H1 (cell line): ENCODE measurements at regions not wholly inside any gene's neighbourhood (a gene's known extent, or its start where the extent isn't known, plus 50 kb on each side); places are given as distances from the start of the nearest gene placed in this dataset.
"Not testable (repeated sequence)": the region's sequence is repeated elsewhere in the genome, so short reads cannot be mapped to it uniquely, and the experiment has no call there.

Experiments used
- CTCF ChIP-seq, 3 experiments: IDR thresholded peaks; 1 replicate in 2 of 3; 2 replicates in 1 of 3; pipeline versions ENCODE4 v1.5.1 to v1.6.1; 2011; ENCODE audit warnings: low read length in 3 of 3, mild to moderate bottlenecking in 3 of 3, inconsistent platforms in 2 of 3, low read depth in 1 of 3, moderate library complexity in 1 of 3; ENCODE audit not compliant: insufficient read depth in 1 of 3; ENCODE audit errors: control extremely low read depth in 1 of 3
- TAF1 ChIP-seq: IDR thresholded peaks from 2 replicates; pipeline ENCODE4 v1.6.1; 2011; ENCODE audit warnings: mild to moderate bottlenecking, low read depth, low read length
- USF2 ChIP-seq: IDR thresholded peaks from 2 replicates; pipeline ENCODE4 v1.6.1; 2011; ENCODE audit warnings: low read length, improper control_type of control experiment

GRCh38 chr1:121087221-121087620 is 96.9 kb downstream of the FAM72B start:
- not testable (repeated sequence) for TF ChIP-seq CTCF (IDR thresholded peaks at IDR 0.05; ENCODE audit: control extremely low read depth in 1 of 3, insufficient read depth in 1 of 3, low read depth in 1 of 3, low read length in 3 of 3); TAF1; USF2
